K562 (cell line): ENCODE measurements at regions not wholly inside any gene's neighbourhood (a gene's known extent, or its start where the extent isn't known, plus 50 kb on each side); places are given as distances from the start of the nearest gene placed in this dataset.

Experiments
- BCL6 ChIP-seq: fragments of 250-450 bp; sonication (Bioruptor Pico); IDR thresholded peaks from 2 replicates; pipeline ENCODE4 v1.4.0; 2020
- C11orf30 ChIP-seq: fragments of 450-650 bp; IDR thresholded peaks from 2 replicates; pipeline ENCODE4 v1.6.1; 2016; ENCODE audit warnings: low read depth, mild to moderate bottlenecking
- CBFA2T2 ChIP-seq: fragments of 450-650 bp; conservative IDR thresholded peaks from 2 replicates; pipeline ENCODE4 v1.6.1; 2017; ENCODE audit warnings: mild to moderate bottlenecking
- CBFA2T3 ChIP-seq: fragments of 450-650 bp; IDR thresholded peaks from 2 replicates; pipeline ENCODE4 v1.6.1; 2017
- EP300 ChIP-seq: IDR thresholded peaks from 2 replicates; pipeline ENCODE4 v1.6.1; 2012; ENCODE audit warnings: low read length, improper control_type of control experiment
- GTF2F1 ChIP-seq: IDR thresholded peaks from 2 replicates; pipeline ENCODE4 v1.6.1; 2011; ENCODE audit warnings: low read depth, low read length, improper control_type of control experiment
- ILF3 ChIP-seq: fragments of 450-650 bp; IDR thresholded peaks from 2 replicates; pipeline ENCODE4 v1.6.1; 2018; ENCODE audit warnings: antibody characterized with exemption, mild to moderate bottlenecking, moderate library complexity, borderline replicate concordance
- MAFG ChIP-seq: fragments of 450-650 bp; conservative IDR thresholded peaks from 2 replicates; pipeline ENCODE4 v1.6.1; 2016; ENCODE audit warnings: missing genetic modification characterization, missing compliant biosample characterization
- MXI1 ChIP-seq: IDR thresholded peaks from 2 replicates; pipeline ENCODE4 v1.6.1; 2011; ENCODE audit warnings: low read depth, mild to moderate bottlenecking, improper control_type of control experiment, low read length
- NEUROD1 ChIP-seq: fragments of 150-350 bp; IDR thresholded peaks from 2 replicates; pipeline ENCODE4 v1.6.1; 2014; ENCODE audit warnings: borderline replicate concordance, low read length, low read depth; ENCODE audit not compliant: partially characterized antibody
- NFATC3 ChIP-seq: fragments of 450-650 bp; IDR thresholded peaks from 2 replicates; pipeline ENCODE4 v1.6.1; 2017; ENCODE audit warnings: mild to moderate bottlenecking
- NFIC ChIP-seq: fragments of 450-650 bp; IDR thresholded peaks from 2 replicates; pipeline ENCODE4 v1.6.1; 2017; ENCODE audit warnings: mild to moderate bottlenecking, inconsistent platforms
- PCBP2 ChIP-seq: fragments of 200-400 bp; formaldehyde crosslinking; IDR thresholded peaks from 2 replicates; pipeline ENCODE4 v1.6.1; 2018; ENCODE audit warnings: low read length, low read depth, mild to moderate bottlenecking, moderate library complexity; ENCODE audit not compliant: poor library complexity, severe bottlenecking
- PTBP1 ChIP-seq: fragments of 200-400 bp; formaldehyde crosslinking; IDR thresholded peaks from 2 replicates; pipeline ENCODE4 v1.6.1; 2017; ENCODE audit warnings: low read depth, low read length
- RFX1 ChIP-seq: fragments of 450-650 bp; IDR thresholded peaks from 2 replicates; pipeline ENCODE4 v1.6.1; 2016; ENCODE audit warnings: mild to moderate bottlenecking, moderate library complexity
- SMAD1 ChIP-seq: fragments of 150-350 bp; IDR thresholded peaks from 2 replicates; pipeline ENCODE4 v1.6.1; 2014; ENCODE audit warnings: low read length, low read depth; ENCODE audit not compliant: partially characterized antibody
- SMARCC2 ChIP-seq: fragments of 450-650 bp; IDR thresholded peaks from 2 replicates; pipeline ENCODE4 v1.6.1; 2017; ENCODE audit warnings: antibody characterized with exemption, moderate library complexity, mild to moderate bottlenecking, low read depth
- TAL1 ChIP-seq: fragments of 450-650 bp; IDR thresholded peaks from 2 replicates; pipeline ENCODE4 v1.6.1; 2016; ENCODE audit warnings: mild to moderate bottlenecking
- TCF3 ChIP-seq: sonication (generic); formaldehyde crosslinking; IDR thresholded peaks from 2 replicates; pipeline ENCODE4 v1.4.0; 2020; ENCODE audit warnings: mild to moderate bottlenecking, missing genetic modification reagents
- ZNF263 ChIP-seq: sonication (generic); formaldehyde crosslinking; IDR thresholded peaks from 2 replicates; pipeline ENCODE4 v1.8.0; 2022; ENCODE audit warnings: mild to moderate bottlenecking, missing genetic modification reagents, borderline replicate concordance
- ZNF282 ChIP-seq: sonication (generic); formaldehyde crosslinking; IDR thresholded peaks from 2 replicates; pipeline ENCODE4 v1.8.1; 2023; ENCODE audit warnings: missing genetic modification reagents
- TF ChIP-seq, protein P1 (sequence below): sonication (generic); formaldehyde crosslinking; IDR thresholded peaks from 2 replicates; pipeline ENCODE4 v1.9.0; 2022; ENCODE audit warnings: mild to moderate bottlenecking, missing genetic modification reagents
- TF ChIP-seq, protein P2 (sequence below), 2 experiments: IDR thresholded peaks; 2 replicates each; pipeline ENCODE4 v1.6.1; 2012; ENCODE audit warnings: improper control_type of control experiment in 2 of 2, low read depth in 2 of 2, low read length in 2 of 2, borderline replicate concordance in 1 of 2
- TF ChIP-seq, protein P3 (sequence below): fragments of 450-650 bp; formaldehyde crosslinking; conservative IDR thresholded peaks from 2 replicates; pipeline ENCODE4 v1.4.0; 2022; ENCODE audit warnings: mild to moderate bottlenecking, missing genetic modification characterization
- TF ChIP-seq, protein P4 (sequence below): sonication (generic); formaldehyde crosslinking; IDR thresholded peaks from 2 replicates; pipeline ENCODE4 v1.8.1; 2022; ENCODE audit warnings: missing genetic modification reagents

DNA sequence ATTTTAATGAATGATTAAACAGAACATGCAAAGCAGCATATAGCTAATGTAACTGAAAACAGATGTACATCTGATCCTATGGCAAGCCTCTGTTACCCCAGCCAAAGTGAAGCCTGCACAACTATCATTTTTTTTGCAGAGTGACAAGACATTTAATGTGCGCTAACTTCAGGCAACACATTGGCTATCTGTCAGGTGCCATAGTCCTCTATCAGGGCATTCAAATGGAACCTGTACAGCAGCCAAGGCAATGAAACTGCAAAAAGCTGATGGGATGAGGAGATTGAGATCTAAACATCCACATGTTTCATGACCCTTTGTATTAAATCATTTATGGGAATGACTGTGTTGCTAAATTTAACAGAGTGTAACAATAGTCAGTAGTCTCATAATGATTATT lies 1088.5 kb upstream of the TMEM132C start (continued):
- TF ChIP-seq RFX1 (no peak), ILF3 (no peak), ZNF263 (CRISPR knock-in tag) (no peak), TCF3 (CRISPR knock-in tag) (0 out of 2 replicates have a peak, but pooled peaks have one; percentile 17), CBFA2T3 (peak; percentile 66), PCBP2 (no peak), NFATC3 (no peak), SMAD1 (no peak), GTF2F1 (no peak), NFIC (peak; percentile 37; the same call in 1 of the 2 replicates), BCL6 (CRISPR knock-in tag) (no peak), MAFG (tag) (peak; percentile 56), ZNF282 (CRISPR knock-in tag) (no peak), EP300 (no peak), CBFA2T2 (peak; percentile 51), MXI1 (no peak), SMARCC2 (no peak), TAL1 (peak; percentile 52; the same call in 1 of the 2 replicates), C11orf30 (0 out of 2 replicates have a peak, but pooled peaks have one; percentile 4), NEUROD1 (no peak), PTBP1 (no peak)
- TF ChIP-seq, protein P1, sequence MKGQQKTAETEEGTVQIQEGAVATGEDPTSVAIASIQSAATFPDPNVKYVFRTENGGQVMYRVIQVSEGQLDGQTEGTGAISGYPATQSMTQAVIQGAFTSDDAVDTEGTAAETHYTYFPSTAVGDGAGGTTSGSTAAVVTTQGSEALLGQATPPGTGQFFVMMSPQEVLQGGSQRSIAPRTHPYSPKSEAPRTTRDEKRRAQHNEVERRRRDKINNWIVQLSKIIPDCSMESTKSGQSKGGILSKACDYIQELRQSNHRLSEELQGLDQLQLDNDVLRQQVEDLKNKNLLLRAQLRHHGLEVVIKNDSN (CRISPR knock-in tag) = no peak
- TF ChIP-seq, protein P2, sequence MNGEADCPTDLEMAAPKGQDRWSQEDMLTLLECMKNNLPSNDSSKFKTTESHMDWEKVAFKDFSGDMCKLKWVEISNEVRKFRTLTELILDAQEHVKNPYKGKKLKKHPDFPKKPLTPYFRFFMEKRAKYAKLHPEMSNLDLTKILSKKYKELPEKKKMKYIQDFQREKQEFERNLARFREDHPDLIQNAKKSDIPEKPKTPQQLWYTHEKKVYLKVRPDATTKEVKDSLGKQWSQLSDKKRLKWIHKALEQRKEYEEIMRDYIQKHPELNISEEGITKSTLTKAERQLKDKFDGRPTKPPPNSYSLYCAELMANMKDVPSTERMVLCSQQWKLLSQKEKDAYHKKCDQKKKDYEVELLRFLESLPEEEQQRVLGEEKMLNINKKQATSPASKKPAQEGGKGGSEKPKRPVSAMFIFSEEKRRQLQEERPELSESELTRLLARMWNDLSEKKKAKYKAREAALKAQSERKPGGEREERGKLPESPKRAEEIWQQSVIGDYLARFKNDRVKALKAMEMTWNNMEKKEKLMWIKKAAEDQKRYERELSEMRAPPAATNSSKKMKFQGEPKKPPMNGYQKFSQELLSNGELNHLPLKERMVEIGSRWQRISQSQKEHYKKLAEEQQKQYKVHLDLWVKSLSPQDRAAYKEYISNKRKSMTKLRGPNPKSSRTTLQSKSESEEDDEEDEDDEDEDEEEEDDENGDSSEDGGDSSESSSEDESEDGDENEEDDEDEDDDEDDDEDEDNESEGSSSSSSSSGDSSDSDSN (IDR thresholded peaks at IDR 0.05; ENCODE audit: borderline replicate concordance in 1 of 2, low read depth in 2 of 2, low read length in 2 of 2) = no peak
- TF ChIP-seq, protein P3, sequence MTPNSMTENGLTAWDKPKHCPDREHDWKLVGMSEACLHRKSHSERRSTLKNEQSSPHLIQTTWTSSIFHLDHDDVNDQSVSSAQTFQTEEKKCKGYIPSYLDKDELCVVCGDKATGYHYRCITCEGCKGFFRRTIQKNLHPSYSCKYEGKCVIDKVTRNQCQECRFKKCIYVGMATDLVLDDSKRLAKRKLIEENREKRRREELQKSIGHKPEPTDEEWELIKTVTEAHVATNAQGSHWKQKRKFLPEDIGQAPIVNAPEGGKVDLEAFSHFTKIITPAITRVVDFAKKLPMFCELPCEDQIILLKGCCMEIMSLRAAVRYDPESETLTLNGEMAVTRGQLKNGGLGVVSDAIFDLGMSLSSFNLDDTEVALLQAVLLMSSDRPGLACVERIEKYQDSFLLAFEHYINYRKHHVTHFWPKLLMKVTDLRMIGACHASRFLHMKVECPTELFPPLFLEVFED (CRISPR knock-in tag) = no peak
- TF ChIP-seq, protein P4, sequence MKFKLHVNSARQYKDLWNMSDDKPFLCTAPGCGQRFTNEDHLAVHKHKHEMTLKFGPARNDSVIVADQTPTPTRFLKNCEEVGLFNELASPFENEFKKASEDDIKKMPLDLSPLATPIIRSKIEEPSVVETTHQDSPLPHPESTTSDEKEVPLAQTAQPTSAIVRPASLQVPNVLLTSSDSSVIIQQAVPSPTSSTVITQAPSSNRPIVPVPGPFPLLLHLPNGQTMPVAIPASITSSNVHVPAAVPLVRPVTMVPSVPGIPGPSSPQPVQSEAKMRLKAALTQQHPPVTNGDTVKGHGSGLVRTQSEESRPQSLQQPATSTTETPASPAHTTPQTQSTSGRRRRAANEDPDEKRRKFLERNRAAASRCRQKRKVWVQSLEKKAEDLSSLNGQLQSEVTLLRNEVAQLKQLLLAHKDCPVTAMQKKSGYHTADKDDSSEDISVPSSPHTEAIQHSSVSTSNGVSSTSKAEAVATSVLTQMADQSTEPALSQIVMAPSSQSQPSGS = no peak
